Gastroesophageal sphincter (tissue), 4 donors: ENCODE measurements at regions not wholly inside any gene's neighbourhood (a gene's known extent, or its start where the extent isn't known, plus 50 kb on each side); places are given as distances from the start of the nearest gene placed in this dataset.

Experiments
- ATAC-seq: fragments of 150-250 bp; one replicate; pipeline ENCODE4 v1.9.1; 2016; ENCODE audit warnings: mild to moderate bottlenecking, moderate library complexity
- H3K27ac ChIP-seq, 4 donors: fragments of 200-600 bp; sonication (generic) in 3 of 4; 1 replicate in 3 of 4; 2 replicates in 1 of 4; pipeline ENCODE4 v1.5.1; 2016 to 2019
- H3K27me3 ChIP-seq: fragments of 200-600 bp; sonication (generic); one replicate; pipeline ENCODE4 v1.5.1; 2019
- H3K36me3 ChIP-seq, 2 donors: fragments of 200-600 bp; sonication (generic); one replicate each; pipeline ENCODE4 v1.5.1; 2019; ENCODE audit warnings: control low read depth in 1 of 2
- H3K4me1 ChIP-seq, 3 donors: fragments of 200-600 bp; sonication (generic); 1 replicate in 2 of 3; 2 replicates in 1 of 3; pipeline ENCODE4 v1.5.1; 2016 to 2019; ENCODE audit warnings: control low read depth in 2 of 3
- H3K4me3 ChIP-seq, 2 donors: fragments of 200-600 bp; sonication (generic); one replicate each; pipeline ENCODE4 v1.5.1; 2019; ENCODE audit warnings: mild to moderate bottlenecking in 1 of 2, moderate library complexity in 1 of 2
- H3K9me3 ChIP-seq, 3 donors: fragments of 200-600 bp; sonication (generic); one replicate each; pipeline ENCODE4 v1.5.1; 2017 to 2019; ENCODE audit warnings: control low read depth in 2 of 3
- CTCF ChIP-seq, 4 experiments: fragments of 200-600 bp in 2 of 4; fragments of 450-650 bp in 2 of 4; sonication (generic) in 1 of 4; IDR thresholded peaks; one replicate each; pipeline ENCODE4 v1.5.1; 2017 to 2019; ENCODE audit warnings: antibody characterized with exemption in 4 of 4, mild to moderate bottlenecking in 2 of 4, moderate library complexity in 2 of 4
- EP300 ChIP-seq: sonication (generic); formaldehyde crosslinking; IDR thresholded peaks from one replicate; pipeline ENCODE4 v1.6.1; 2017; ENCODE audit warnings: antibody characterized with exemption, mild to moderate bottlenecking
- POLR2A ChIP-seq, 2 donors: fragments of 450-650 bp; IDR thresholded peaks; one replicate each; pipeline ENCODE4 v1.6.1; 2017; ENCODE audit warnings: antibody characterized with exemption in 2 of 2, mild to moderate bottlenecking in 2 of 2, moderate library complexity in 1 of 2
- POLR2AphosphoS5 ChIP-seq: sonication (generic); formaldehyde crosslinking; IDR thresholded peaks from one replicate; pipeline ENCODE4 v1.6.1; 2017; ENCODE audit warnings: antibody characterized with exemption
- WGBS, 2 donors: methylation state at CpG; one replicate each; pipeline ENCODE4 v1.1.5; 2018; ENCODE audit warnings: low coverage in 1 of 2; 5-methylcytosine and 5-hydroxymethylcytosine counted together

GRCh38 chr12:115830070-115830469 is 447.4 kb downstream of the MED13L start:
- Histone ChIP-seq H3K4me1 (no peaks in the 10 kb centered on the region), H3K27me3 (no peaks in the 10 kb centered on the region), H3K9me3 (peaks cover 0 to 21% (median 0%) of the 10 kb centered on the region in 3 donors), H3K4me3 (no peak overlapping the region), H3K27ac (no peak overlapping the region), H3K36me3 (no peaks in the 10 kb centered on the region)
- 67% methylated on average over 3 of the region's 3 CpGs for WGBS, 2 donors
- ATAC-seq: no peak
- TF ChIP-seq POLR2AphosphoS5 (no peak), CTCF (IDR thresholded peaks at IDR 0.05) (no peak), EP300 (no peak), POLR2A (IDR thresholded peaks at IDR 0.05) (no peak)

- Histone ChIP-seq H3K27me3 (peaks cover 5% of the 10 kb centered on the region), H3K27ac (no peak overlapping the region), H3K4me3 (no peak overlapping the region), H3K9me3 (peaks cover 0 to 37% (median 0%) of the 10 kb centered on the region in 3 donors), H3K4me1 (no peaks in the 10 kb centered on the region), H3K36me3 (no peaks in the 10 kb centered on the region)
- ATAC-seq: no peak
- TF ChIP-seq POLR2AphosphoS5: no peak
- no peak for TF ChIP-seq POLR2A (IDR thresholded peaks at IDR 0.05)
- no peak for TF ChIP-seq CTCF (IDR thresholded peaks at IDR 0.05)
- TF ChIP-seq EP300: no peak
- 58% methylated on average over 2 of the region's 4 CpGs; no CpG with 5 or more reads in 1 of the 2 donors for WGBS, 2 donors
These were observed 449.3 kb downstream of the MED13L start for GRCh38 chr12:115828168-115828567.

GRCh38 chr12:115824936-115825602 is 452.4 kb downstream of the MED13L start:
- no peak for ATAC-seq
- Histone ChIP-seq H3K9me3 (peaks cover 0 to 22% (median 0%) of the 10 kb centered on the region in 3 donors), H3K36me3 (no peaks in the 10 kb centered on the region), H3K4me1 (no peaks in the 10 kb centered on the region), H3K4me3 (no peak overlapping the region), H3K27me3 (peaks cover 14% of the 10 kb centered on the region), H3K27ac (no peak overlapping the region)
- no peak for TF ChIP-seq EP300
- TF ChIP-seq POLR2AphosphoS5: no peak
- no peak for TF ChIP-seq CTCF (IDR thresholded peaks at IDR 0.05)
- TF ChIP-seq POLR2A (IDR thresholded peaks at IDR 0.05): no peak
- WGBS, 2 donors: 88 to 89% methylated on average over 2 to 4 of the region's 4 CpGs

- 20 to 44% methylated on average over 1 to 2 of the region's 5 CpGs for WGBS, 2 donors
- no peaks in the 10 kb centered on the region for H3K4me1 ChIP-seq
- TF ChIP-seq EP300 (no peak), POLR2AphosphoS5 (no peak), POLR2A (IDR thresholded peaks at IDR 0.05) (no peak), CTCF (IDR thresholded peaks at IDR 0.05) (no peak)
These were observed 453.9 kb downstream of the MED13L start for GRCh38 chr12:115823635-115824034.

GRCh38 chr12:115820656-115821055 is 456.8 kb downstream of the MED13L start:
- Histone ChIP-seq H3K36me3 (no peaks in the 10 kb centered on the region), H3K4me1 (no peaks in the 10 kb centered on the region), H3K4me3 (no peak overlapping the region), H3K27me3 (peaks cover 50% of the 10 kb centered on the region), H3K9me3 (peaks cover 0 to 22% (median 0%) of the 10 kb centered on the region in 3 donors), H3K27ac (no peak overlapping the region)
- no peak for TF ChIP-seq CTCF (IDR thresholded peaks at IDR 0.05)
- no peak for TF ChIP-seq POLR2A (IDR thresholded peaks at IDR 0.05)
- no peak for TF ChIP-seq POLR2AphosphoS5
- TF ChIP-seq EP300: no peak
- no peak for ATAC-seq
- 61 to 83% methylated on average over 1 to 3 of the region's 3 CpGs for WGBS, 2 donors

More at GRCh38 chr12:115823635-115824034, 453.9 kb downstream of the MED13L start:
- H3K27me3 ChIP-seq: peaks cover 28% of the 10 kb centered on the region
- H3K36me3 ChIP-seq: no peaks in the 10 kb centered on the region
- H3K9me3 ChIP-seq: peaks cover 0 to 22% (median 0%) of the 10 kb centered on the region in 3 donors
- H3K27ac ChIP-seq: no peak overlapping the region
- H3K4me3 ChIP-seq: no peak overlapping the region
- ATAC-seq: no peak
